GM10847 (cell line): ENCODE measurements at regions not wholly inside any gene's neighbourhood (a gene's known extent, or its start where the extent isn't known, plus 50 kb on each side); places are given as distances from the start of the nearest gene placed in this dataset.

Experiments used
- POLR2A ChIP-seq: IDR thresholded peaks from 2 replicates; pipeline ENCODE4 v1.6.1; 2011; ENCODE audit not compliant: insufficient read length; ENCODE audit errors: extremely low read depth

GRCh38 chr13:50414640-50415039, 399.4 kb downstream of the KCNRG start:
- TF ChIP-seq POLR2A = no peak

GRCh38 chr13:50415428-50415827, 400.2 kb downstream of the KCNRG start:
- TF ChIP-seq POLR2A = no peak

GRCh38 chr13:50417597-50417996, 402.4 kb downstream of the KCNRG start:
- no peak for TF ChIP-seq POLR2A

GRCh38 chr13:50419331-50419865, 404.2 kb downstream of the KCNRG start:
- TF ChIP-seq POLR2A = no peak

GRCh38 chr13:50419896-50420295, 404.7 kb downstream of the KCNRG start:
- no peak for TF ChIP-seq POLR2A

GRCh38 chr13:50420718-50421472, 405.7 kb downstream of the KCNRG start:
- no peak for TF ChIP-seq POLR2A

- TF ChIP-seq POLR2A = no peak
These were observed 406.4 kb downstream of the KCNRG start for GRCh38 chr13:50421473-50422130.

- no peak for TF ChIP-seq POLR2A
These were observed 407.2 kb downstream of the KCNRG start for GRCh38 chr13:50422181-50423148.

- TF ChIP-seq POLR2A = no peak
These were observed 409.7 kb downstream of the KCNRG start for GRCh38 chr13:50424993-50425392.

- TF ChIP-seq POLR2A = no peak
These were observed 410.5 kb downstream of the KCNRG start for GRCh38 chr13:50425772-50426171.

- no peak for TF ChIP-seq POLR2A
These were observed 411.7 kb downstream of the KCNRG start for GRCh38 chr13:50426927-50427326.

- no peak for TF ChIP-seq POLR2A
These were observed 413.1 kb downstream of the KCNRG start for GRCh38 chr13:50428183-50428877.

GRCh38 chr13:50435011-50435410, 408.5 kb downstream of the DLEU7 start:
- TF ChIP-seq POLR2A = no peak

- TF ChIP-seq POLR2A = no peak
These were observed 406.2 kb downstream of the DLEU7 start for GRCh38 chr13:50437252-50437651.

- no peak for TF ChIP-seq POLR2A
These were observed 405.1 kb downstream of the DLEU7 start for GRCh38 chr13:50438351-50438750.
